Kidney (tissue), 13 donors: ENCODE measurements at regions not wholly inside any gene's neighbourhood (a gene's known extent, or its start where the extent isn't known, plus 50 kb on each side); places are given as distances from the start of the nearest gene placed in this dataset.

ENCODE experiments used
- DNase-seq, 5 donors: peaks; one replicate each; pipeline ENCODE4 v3.0.0-alpha.2; 2013 to 2020
- FAIRE-seq: peaks from 2 replicates; lab custom pipeline; 2012; peaks lifted over from hg19 to GRCh38; lab: Jason Lieb, UNC
- H3K27ac ChIP-seq, 2 donors: one replicate each; pipeline ENCODE4 v1.7.0; 2013; ENCODE audit warnings: low read depth in 2 of 2, low read length in 2 of 2, inconsistent platforms in 1 of 2
- H3K27me3 ChIP-seq: one replicate; pipeline ENCODE4 v1.7.1; 2013; ENCODE audit warnings: low read length, inconsistent platforms; ENCODE audit not compliant: control insufficient read depth, insufficient read depth
- H3K36me3 ChIP-seq, 3 donors: one replicate each; pipeline versions ENCODE4 v1.7.0 to v1.7.1; 2013; ENCODE audit warnings: low read length in 3 of 3, control low read depth in 1 of 3, inconsistent platforms in 1 of 3; ENCODE audit not compliant: insufficient read depth in 3 of 3, control insufficient read depth in 2 of 3
- H3K4me1 ChIP-seq, 3 donors: one replicate each; pipeline versions ENCODE4 v1.7.0 to v1.7.1; 2013; ENCODE audit warnings: low read length in 3 of 3, inconsistent platforms in 1 of 3, low read depth in 1 of 3; ENCODE audit not compliant: control insufficient read depth in 2 of 3, insufficient read depth in 2 of 3
- H3K4me3 ChIP-seq, 3 donors: one replicate each; pipeline versions ENCODE4 v1.7.0 to v1.8.1; 2013; ENCODE audit warnings: low read length in 3 of 3, control low read depth in 1 of 3, inconsistent platforms in 1 of 3
- H3K9ac ChIP-seq, 3 donors: one replicate each; pipeline versions ENCODE4 v1.7.0 to v1.7.1; 2013; ENCODE audit warnings: low read length in 3 of 3, control low read depth in 1 of 3, inconsistent platforms in 1 of 3
- H3K9me3 ChIP-seq, 3 donors: one replicate each; pipeline versions ENCODE4 v1.7.0 to v1.7.1; 2013; ENCODE audit warnings: low read length in 3 of 3, control low read depth in 1 of 3, inconsistent platforms in 1 of 3; ENCODE audit not compliant: control insufficient read depth in 2 of 3, insufficient read depth in 1 of 3
- CTCF ChIP-seq: IDR thresholded peaks from 3 replicates; pipeline ENCODE4 v1.5.1; 2012; ENCODE audit warnings: mild to moderate bottlenecking, moderate library complexity, borderline replicate concordance; ENCODE audit not compliant: insufficient read depth; ENCODE audit errors: extremely low read depth
- intact Hi-C: fragments of 100-400 bp; cut with DNase I; formaldehyde crosslinking; loops from one replicate; pipeline ENCODE4 v1.11.1; 2022
- donor health status: control.
- donor health status: control.
- donor health status: control.
- donor health status: control.
- donor health status: control.
- donor health status: DM: yes; HTN: yes; CAD: no.
- donor health status: Normal renal cell carcinoma (clear cell type).

GRCh38 chr2:187951470-187952218 is 340.0 kb upstream of the GULP1 start:
- no peak for TF ChIP-seq CTCF
- intact Hi-C loops: no loop called here
- no peak overlapping the region for H3K27ac ChIP-seq
- DNase-seq (peak in 1 of 5 donors; percentile 71), FAIRE-seq (no peak)
- peaks cover 0 to 2% (median 0%) of the 10 kb centered on the region in 3 donors for H3K9me3 ChIP-seq
- H3K27me3 ChIP-seq: no peaks in the 10 kb centered on the region
- no peak overlapping the region for H3K4me3 ChIP-seq
- no peaks in the 10 kb centered on the region for H3K36me3 ChIP-seq
- H3K9ac ChIP-seq: no peak overlapping the region
- H3K4me1 ChIP-seq: no peaks in the 10 kb centered on the region

GRCh38 chr2:187956906-187957534 is 334.7 kb upstream of the GULP1 start:
- DNase-seq (peak in 2 of 5 donors; percentile 38 to 48), FAIRE-seq (no peak)
- no peaks in the 10 kb centered on the region for H3K9me3 ChIP-seq
- no peak overlapping the region for H3K9ac ChIP-seq
- intact Hi-C loops: no loop called here
- H3K4me3 ChIP-seq: no peak overlapping the region
- no peaks in the 10 kb centered on the region for H3K36me3 ChIP-seq
- H3K4me1 ChIP-seq: no peaks in the 10 kb centered on the region
- no peak for TF ChIP-seq CTCF
- H3K27me3 ChIP-seq: no peaks in the 10 kb centered on the region
- H3K27ac ChIP-seq: no peak overlapping the region

GRCh38 chr2:187959821-187960220 is 331.9 kb upstream of the GULP1 start:
- FAIRE-seq (no peak), DNase-seq (no peak)
- intact Hi-C loops: no loop called here
- Histone ChIP-seq H3K4me1 (no peaks in the 10 kb centered on the region), H3K9ac (no peak overlapping the region), H3K9me3 (no peaks in the 10 kb centered on the region), H3K4me3 (no peak overlapping the region), H3K27ac (no peak overlapping the region), H3K27me3 (no peaks in the 10 kb centered on the region), H3K36me3 (no peaks in the 10 kb centered on the region)
- TF ChIP-seq CTCF: no peak
